HG03064 (cell line): ENCODE measurements at regions not wholly inside any gene's neighbourhood (a gene's known extent, or its start where the extent isn't known, plus 50 kb on each side); places are given as distances from the start of the nearest gene placed in this dataset.

ENCODE experiments used
- ATAC-seq: cut with Tn5 transposase; IDR thresholded peaks from one replicate; pipeline ENCODE4 v1.9.1; 2021; ENCODE audit warnings: low read depth; ENCODE audit not compliant: unreplicated experiment

- no peak for ATAC-seq
Observed at GRCh38 chr21:38875694-38876492, 70.2 kb downstream of the ETS2 start.
